ENCODE measurements at regions not wholly inside any gene's neighbourhood (a gene's known extent, or its start where the extent isn't known, plus 50 kb on each side); places are given as distances from the start of the nearest gene placed in this dataset.

- ATAC-seq (ENCODE audit: poor library complexity) (peak; percentile 88), DNase-seq (no peak)
- intact Hi-C loops (cut with DNase I): no loop called here
These were observed 116.0 kb upstream of the VGLL2 start for GRCh38 chr6:117149324-117149723.

GRCh38 chr6:117156741-117157140, 108.6 kb upstream of the VGLL2 start:
- intact Hi-C loops (cut with DNase I): no loop called here
- ATAC-seq (ENCODE audit: poor library complexity): no peak
- DNase-seq: no peak

- ATAC-seq (ENCODE audit: poor library complexity) (peak; percentile 82), DNase-seq (no peak)
- intact Hi-C loops (cut with DNase I): no loop called here
These were observed 107.9 kb upstream of the VGLL2 start for GRCh38 chr6:117157448-117157847.

DNA sequence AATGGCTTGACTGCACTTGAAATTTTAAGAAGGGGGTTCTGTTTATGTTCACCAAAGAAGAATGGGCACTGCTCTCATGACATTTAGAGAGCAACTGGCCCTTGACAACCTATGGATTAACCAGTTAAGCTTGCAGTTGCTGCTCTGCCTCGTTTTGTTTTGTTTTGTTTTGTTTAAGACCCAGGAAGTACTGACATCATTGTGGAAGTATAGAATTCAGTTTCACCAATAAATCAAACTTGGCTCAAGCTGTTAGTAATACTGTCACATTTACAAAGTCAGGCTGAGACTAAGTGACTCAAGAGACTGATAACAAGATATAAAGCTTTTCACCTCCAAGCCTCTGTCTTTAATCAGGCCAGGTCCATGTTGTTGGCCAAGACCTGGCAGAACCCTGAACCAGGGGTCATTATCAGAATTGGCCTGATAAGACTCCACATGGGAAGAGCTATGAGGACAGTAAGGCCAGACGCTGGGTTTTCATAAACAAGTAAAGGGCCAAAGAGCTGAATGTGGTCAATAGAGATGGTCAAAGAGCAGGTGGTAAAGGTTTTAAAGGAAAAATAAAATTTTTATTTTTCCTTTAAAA, 99.4 kb upstream of the VGLL2 start:
- ATAC-seq (ENCODE audit: poor library complexity): peak; percentile 31
- no peak for DNase-seq
- intact Hi-C loops (cut with DNase I): no loop called here

DNA sequence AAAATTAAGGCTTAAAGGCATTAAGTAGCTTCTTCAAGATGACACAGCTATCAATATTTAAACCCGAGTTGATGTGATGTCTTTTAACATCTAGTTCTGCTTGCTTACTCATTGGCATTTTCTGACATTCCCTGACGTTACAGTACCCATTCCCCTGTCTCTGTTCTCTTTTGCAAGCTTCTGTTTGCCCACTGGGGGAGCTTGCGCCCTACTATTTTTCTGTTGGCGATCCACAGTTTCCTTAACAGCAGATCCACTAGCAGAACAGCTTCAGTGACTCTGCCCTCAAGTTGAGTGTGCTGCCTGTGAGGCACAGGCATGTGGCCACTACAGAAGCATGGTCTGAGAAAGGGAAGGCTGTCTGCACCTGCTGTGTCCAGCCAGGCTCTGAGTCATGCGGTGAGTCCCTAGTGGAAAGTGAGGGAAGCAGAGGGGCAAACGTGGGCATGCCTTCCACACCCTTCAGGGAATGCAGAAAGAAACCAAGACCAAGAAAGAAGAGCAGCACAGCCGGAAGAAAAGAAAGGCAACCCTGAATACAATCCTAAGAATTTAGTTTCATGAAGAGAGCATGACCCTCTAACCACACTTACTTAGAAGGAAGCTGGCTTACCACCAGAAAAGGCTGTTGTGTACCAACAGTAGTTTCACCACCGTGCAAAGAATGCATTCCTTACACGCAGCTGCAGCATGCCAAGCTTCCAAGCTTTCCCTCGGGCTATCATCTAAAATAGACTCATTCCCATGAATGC, 97.7 kb upstream of the VGLL2 start:
- DNase-seq (no peak), ATAC-seq (ENCODE audit: poor library complexity) (peak; percentile 36)

GRCh38 chr6:117168296-117169063, 96.9 kb upstream of the VGLL2 start:
- intact Hi-C loops (cut with DNase I): no loop called here
- DNase-seq (no peak), ATAC-seq (ENCODE audit: poor library complexity) (peak; percentile 45)

More for the DNA sequence above, 97.7 kb upstream of the VGLL2 start:
- intact Hi-C loops (cut with DNase I): no loop called here

DNA sequence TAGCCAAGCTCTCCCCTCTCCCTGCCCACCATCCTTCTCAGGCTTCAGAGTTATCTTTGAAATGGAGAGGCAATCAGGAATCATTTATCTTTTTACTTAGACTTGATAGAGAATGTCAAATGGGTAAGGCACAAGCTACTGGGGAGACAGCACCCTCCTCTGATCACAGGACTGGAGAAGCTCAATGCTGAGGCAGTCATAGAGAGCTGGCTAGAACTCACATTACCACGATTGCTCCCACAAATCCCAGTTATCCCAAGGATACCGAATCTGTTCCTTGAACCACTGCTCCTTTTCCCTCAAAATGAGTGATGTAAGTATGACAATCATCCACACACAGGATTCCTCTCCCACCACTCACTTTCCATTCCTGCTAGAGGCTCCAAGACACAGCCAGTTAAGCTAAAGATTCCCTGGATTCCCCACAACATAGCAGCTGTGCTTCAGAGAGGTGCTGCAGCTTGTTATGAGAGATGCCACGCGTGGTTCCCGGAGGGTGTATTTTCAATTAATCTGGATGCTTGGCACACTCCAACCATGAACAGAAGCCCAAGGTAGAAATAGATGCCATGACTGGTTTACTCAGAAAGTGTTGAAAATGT, 96.2 kb upstream of the VGLL2 start:
- intact Hi-C loops (cut with DNase I): no loop called here
- DNase-seq (no peak), ATAC-seq (ENCODE audit: poor library complexity) (peak; percentile 27)

GRCh38 chr6:117169781-117170281, 95.5 kb upstream of the VGLL2 start:
- DNase-seq: no peak
- intact Hi-C loops (cut with DNase I): no loop called here
- ATAC-seq (ENCODE audit: poor library complexity): no peak

- DNase-seq (no peak), ATAC-seq (ENCODE audit: poor library complexity) (no peak)
- intact Hi-C loops (cut with DNase I): no loop called here
These were observed 90.5 kb upstream of the VGLL2 start for GRCh38 chr6:117174835-117175360.

- intact Hi-C loops (cut with DNase I): no loop called here
- ATAC-seq (ENCODE audit: poor library complexity) (no peak), DNase-seq (no peak)
These were observed 76.6 kb upstream of the VGLL2 start for GRCh38 chr6:117188627-117189201.

DNA sequence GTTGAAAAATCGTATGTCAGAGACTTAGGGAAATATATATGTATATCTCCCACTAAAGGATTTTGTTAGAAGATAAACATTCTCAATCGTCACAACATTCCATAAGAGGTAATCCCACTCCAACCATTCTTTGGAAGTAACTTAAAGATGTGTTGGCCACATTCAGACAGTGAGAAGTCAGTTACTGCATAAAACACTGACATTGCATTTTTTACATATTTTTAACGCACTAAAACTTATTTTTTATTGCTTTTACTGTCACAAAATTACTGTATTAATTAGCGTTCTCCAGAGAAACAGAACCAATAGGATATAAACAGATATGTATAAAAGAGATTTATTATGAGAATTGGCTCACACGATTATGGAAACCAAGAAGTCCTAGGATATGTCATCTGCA, 74.3 kb upstream of the VGLL2 start:
- ATAC-seq (ENCODE audit: poor library complexity) (no peak), DNase-seq (no peak)
- intact Hi-C loops (cut with DNase I): loop anchor here (10.0 kb wide), 1 partner anchor 216 kb away; no protein-coding TSS in a partner anchor

DNA sequence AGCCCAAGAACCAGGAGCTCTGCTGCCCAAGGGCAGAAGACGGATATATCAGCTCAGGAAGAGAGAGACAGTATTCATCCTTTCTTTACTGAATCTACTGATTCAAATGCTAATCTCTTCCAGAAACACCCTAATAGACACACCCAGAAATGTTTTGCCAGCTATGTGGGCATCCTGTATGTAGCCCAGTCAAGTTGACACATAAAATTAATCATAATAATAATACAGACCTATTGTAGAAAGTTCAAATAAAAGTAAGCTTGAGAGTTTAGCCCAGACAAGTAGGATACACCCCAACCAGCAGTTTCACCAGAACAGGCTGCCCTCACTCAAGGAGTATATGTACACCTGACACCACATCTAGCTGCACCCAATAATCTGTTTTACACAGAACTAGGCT, 73.9 kb upstream of the VGLL2 start:
- ATAC-seq (ENCODE audit: poor library complexity) (no peak), DNase-seq (no peak)
- intact Hi-C loops (cut with DNase I): loop anchor here (10.0 kb wide), 1 partner anchor 217 kb away; no protein-coding TSS in a partner anchor

DNA sequence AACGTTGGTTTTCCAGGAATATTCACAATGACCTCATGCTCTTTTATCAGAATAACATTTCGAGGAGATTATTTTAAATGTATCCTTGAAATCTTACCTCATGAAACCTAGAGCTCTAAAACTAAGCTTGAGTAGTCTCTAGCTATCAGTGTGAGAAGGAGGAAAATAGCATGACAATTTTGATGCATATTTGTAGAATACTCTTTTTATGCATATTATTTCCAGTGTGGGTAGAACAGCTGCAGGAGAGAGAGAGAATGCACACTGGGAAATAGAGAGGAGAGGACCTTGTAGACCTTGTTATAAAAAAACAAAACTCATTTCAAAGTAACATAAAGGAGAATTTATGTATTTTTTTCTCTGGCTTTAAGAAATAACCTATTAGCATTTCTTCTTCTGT, 71.1 kb upstream of the VGLL2 start:
- ATAC-seq (ENCODE audit: poor library complexity) (no peak), DNase-seq (no peak)
- intact Hi-C loops (cut with DNase I): loop anchor here (10.0 kb wide), 1 partner anchor 219 kb away; no protein-coding TSS in a partner anchor

DNA sequence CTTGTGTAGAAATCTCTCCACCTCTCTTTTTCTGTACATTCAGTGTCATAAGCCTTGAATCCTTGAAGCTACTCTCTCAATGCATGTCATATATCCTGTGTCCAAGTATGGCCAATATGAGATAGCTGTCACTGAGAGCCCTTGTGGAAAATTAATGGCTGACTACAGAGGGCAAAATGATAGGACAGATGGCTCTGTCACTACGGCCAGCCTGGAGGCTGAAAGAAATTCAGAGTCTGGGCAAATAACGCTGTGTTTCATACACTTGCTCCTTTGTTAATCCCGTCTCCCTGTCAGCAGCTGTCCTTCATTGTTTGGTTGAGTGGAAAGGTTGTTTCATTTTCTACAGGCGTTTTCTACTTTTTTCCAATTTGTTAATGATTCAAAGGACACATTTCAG, 70.4 kb upstream of the VGLL2 start:
- intact Hi-C loops (cut with DNase I): loop anchor here (10.0 kb wide), 1 partner anchor 220 kb away; no protein-coding TSS in a partner anchor
- DNase-seq (no peak), ATAC-seq (ENCODE audit: poor library complexity) (no peak)

GRCh38 chr6:117195728-117196127, 69.6 kb upstream of the VGLL2 start:
- ATAC-seq (ENCODE audit: poor library complexity) (no peak), DNase-seq (no peak)
- intact Hi-C loops (cut with DNase I): loop anchor here (10.0 kb wide), 1 partner anchor 221 kb away; no protein-coding TSS in a partner anchor

DNA sequence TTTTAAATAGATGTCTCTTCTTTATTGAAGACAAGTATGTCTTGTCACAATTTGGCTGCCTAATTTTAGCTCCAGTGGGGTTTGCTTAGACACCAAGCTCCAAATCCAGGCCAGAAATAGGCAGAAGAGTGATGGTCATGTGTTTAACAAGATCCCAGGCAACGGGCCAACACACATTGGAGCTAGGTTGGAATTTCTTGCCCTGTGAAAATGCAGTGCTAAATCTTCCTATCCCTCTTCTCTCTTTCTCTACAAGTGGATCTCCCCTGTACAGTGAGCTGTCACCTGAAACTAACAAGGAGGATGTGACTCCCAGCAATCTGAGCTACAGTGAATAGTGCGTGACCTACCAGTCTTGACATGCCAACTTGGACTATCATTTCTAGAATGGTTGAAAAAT, 65.3 kb upstream of the VGLL2 start:
- intact Hi-C loops (cut with DNase I): no loop called here
- DNase-seq (peak; percentile 61), ATAC-seq (ENCODE audit: poor library complexity) (peak; percentile 83)

DNA sequence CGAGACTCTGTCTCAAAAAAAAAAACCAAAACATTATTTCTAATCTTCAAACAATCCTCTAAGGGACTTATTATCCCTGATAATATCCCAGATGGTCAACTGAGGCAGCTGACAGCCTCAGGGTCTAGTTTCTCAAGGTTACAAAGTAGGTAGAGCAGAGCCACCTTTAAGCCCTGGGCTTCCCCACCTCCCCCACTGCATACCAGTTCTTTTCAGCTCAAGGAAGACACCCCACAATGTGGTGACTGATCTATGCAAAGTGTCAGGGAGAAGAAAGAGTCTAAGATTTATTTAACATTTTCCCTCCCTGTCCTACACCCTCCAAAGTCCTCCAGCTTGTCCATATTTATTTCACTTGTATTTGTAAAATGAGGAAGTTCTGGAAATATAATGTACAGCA, 60.5 kb upstream of the VGLL2 start:
- intact Hi-C loops (cut with DNase I): no loop called here
- no peak for ATAC-seq (ENCODE audit: poor library complexity)
- no peak for DNase-seq

DNA sequence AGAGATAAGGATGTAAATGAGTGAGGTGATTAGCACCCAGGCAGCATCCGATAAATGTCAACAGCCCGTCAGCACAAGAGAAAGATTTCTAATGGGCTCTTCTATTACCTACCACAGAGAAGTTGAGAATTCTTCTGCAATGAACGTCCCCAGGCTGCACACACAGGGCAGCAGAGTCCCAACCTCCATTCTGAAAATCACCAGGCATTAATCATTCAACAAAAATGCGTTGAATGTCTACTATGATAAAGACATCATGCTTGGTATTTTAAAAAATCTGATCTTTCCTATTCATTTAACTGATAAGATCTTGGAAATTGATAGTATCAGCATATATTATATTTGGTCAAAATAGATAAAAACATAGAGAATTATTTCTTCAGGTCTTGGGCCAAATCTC, 59.5 kb upstream of the VGLL2 start:
- intact Hi-C loops (cut with DNase I): no loop called here
- DNase-seq (no peak), ATAC-seq (ENCODE audit: poor library complexity) (no peak)

Measured in Right ventricle myocardium superior (tissue), 1 donor.